ENCODE measurements at regions not wholly inside any gene's neighbourhood (a gene's known extent, or its start where the extent isn't known, plus 50 kb on each side); places are given as distances from the start of the nearest gene placed in this dataset.

DNA sequence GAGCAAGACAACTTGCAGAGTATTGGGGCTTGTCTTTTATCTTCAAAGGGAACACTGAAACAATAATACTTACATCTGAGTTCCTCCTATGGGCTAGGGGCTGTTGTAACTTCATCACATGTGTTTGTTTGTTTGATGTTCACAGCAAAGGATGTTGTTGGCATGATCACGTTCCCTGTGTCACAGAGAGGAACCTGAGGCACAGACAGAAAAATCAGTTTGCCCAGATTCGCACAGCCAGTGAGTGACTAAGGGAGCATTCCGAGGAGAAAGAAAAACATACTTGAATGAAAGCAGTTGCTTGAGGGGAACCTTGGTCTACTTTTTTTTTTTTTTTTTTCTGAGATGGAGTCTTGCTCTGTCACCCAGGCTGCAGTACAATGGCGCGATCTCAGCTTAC, 87.2 kb upstream of the PFKP start:
- DNase-seq, result no peak
- H3K4me3 Mint-ChIP-seq, result no peak overlapping the region
- no peaks in the 10 kb centered on the region for H3K36me3 Mint-ChIP-seq (ENCODE audit: low read depth)
- ChIA-PET CTCF (interaction anchor here (3.6 kb wide), 1 partner anchor 52 kb away, joined by 12 read pairs; no protein-coding TSS in a partner anchor), POLR2A (no interaction called here)
- H3K4me1 Mint-ChIP-seq, result peaks cover 2% of the 10 kb centered on the region
- H3K9me3 Mint-ChIP-seq (ENCODE audit: low read depth), result no peaks in the 10 kb centered on the region
- intact Hi-C loops (cut with DNase I, micrococcal nuclease), result no loop called here
- H3K27ac Mint-ChIP-seq, result no peak overlapping the region
- ATAC-seq, result no peak
- H3K27me3 Mint-ChIP-seq, result peaks cover 7% of the 10 kb centered on the region

DNA sequence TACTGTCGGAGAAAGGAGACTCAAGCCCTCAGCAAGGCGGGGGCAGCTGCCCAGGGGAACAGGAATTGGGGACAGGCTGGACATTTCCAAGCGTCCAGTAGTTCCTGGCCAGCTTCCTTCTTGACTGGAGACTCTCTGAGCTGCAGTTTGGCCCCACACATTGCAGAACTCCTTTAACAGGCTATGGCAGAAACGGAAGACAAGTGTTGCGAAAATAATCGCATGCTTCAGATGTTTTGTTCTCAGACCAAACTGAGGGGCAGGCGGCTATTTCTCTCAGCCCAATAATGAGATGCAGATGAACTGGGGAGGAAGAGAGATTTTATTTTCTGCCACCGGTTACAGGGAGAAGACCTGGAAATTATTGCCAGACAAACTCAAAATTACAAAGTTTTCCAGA, 88.0 kb upstream of the PFKP start:
- no peaks in the 10 kb centered on the region for H3K9me3 Mint-ChIP-seq (ENCODE audit: low read depth)
- CTCF ChIA-PET, result interaction anchor here (0.7 to 3.6 kb wide), 2 partner anchors 51 to 55 kb away, joined by 3 to 12 read pairs; no protein-coding TSS in a partner anchor
- peaks cover 2% of the 10 kb centered on the region for H3K4me1 Mint-ChIP-seq
- intact Hi-C loops (cut with DNase I, micrococcal nuclease), result loop anchor here in 1 of 2 experiments (2.0 kb wide), 1 partner anchor 41 kb away; no protein-coding TSS in a partner anchor
- peaks cover 6% of the 10 kb centered on the region for H3K27me3 Mint-ChIP-seq
- POLR2A ChIA-PET, result no interaction called here
- H3K27ac Mint-ChIP-seq, result no peak overlapping the region
- H3K4me3 Mint-ChIP-seq, result no peak overlapping the region
- ATAC-seq (no peak), DNase-seq (no peak)
- no peaks in the 10 kb centered on the region for H3K36me3 Mint-ChIP-seq (ENCODE audit: low read depth)

DNA sequence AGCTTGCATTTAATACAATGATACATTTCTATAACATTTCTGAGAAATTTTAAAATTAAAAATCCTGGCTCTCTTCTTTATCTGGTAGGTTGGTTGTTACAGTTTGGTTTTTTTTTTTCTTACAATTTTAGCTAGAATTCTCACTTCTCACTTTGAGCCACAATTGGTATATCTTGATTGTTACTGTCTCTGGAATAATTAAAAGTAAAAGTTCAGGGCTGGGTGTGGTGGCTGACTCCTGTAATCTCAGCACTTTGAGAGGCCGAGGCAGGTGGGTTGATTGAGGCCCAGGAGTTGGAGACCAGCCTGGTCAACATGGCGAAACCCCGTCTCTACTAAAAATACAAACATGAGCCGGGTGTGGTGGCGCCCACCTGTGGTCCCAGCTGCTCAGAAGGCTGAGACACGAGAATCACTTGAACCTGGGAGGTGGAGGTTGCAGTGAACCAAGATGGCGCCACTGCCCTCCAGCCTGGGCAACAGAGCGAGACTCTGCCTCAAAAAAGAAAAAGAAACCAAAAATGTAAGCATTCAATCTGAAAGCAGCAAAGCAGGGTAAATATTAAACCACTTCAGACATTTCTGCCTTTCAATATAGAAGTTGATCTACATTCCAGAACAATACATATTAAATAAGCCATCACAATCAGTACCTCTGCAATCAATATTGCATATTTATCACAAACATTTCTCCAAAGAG, 88.6 kb upstream of the PFKP start:
- intact Hi-C loops (cut with DNase I, micrococcal nuclease), result loop anchor here (1.0 to 2.0 kb wide), 3 partner anchors 40 to 139 kb away; no protein-coding TSS in a partner anchor
- Mint-ChIP-seq H3K36me3 (ENCODE audit: low read depth) (no peaks in the 10 kb centered on the region), H3K9me3 (ENCODE audit: low read depth) (no peaks in the 10 kb centered on the region), H3K27ac (no peak overlapping the region), H3K27me3 (peaks cover 6% of the 10 kb centered on the region), H3K4me1 (peaks cover 2% of the 10 kb centered on the region), H3K4me3 (no peak overlapping the region)
- DNase-seq (no peak), ATAC-seq (no peak)
- ChIA-PET CTCF (interaction anchor here (0.6 to 3.6 kb wide), 4 partner anchors 42 to 265 kb away, joined by 3 to 12 read pairs (median 4); no protein-coding TSS in a partner anchor), POLR2A (no interaction called here)

DNA sequence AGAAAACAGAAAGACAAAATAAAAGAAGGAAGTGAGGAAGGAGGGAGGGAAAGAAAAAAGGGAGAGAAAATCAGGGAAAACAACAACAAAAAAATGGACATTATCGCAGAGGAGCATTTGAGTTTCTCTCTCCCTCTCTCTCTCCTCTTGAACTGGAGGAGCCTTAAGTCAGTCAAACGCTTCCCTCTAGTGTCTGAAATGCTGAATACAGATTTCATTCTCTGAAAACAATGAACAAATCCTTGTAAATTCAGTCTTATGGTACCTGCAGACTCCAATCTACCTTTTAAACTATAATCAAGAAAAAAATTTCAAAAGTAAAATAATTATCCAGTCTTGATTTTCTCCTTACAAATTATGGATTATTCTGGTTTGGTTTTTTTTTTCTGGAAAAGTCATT, 89.2 kb upstream of the PFKP start:
- Mint-ChIP-seq H3K4me1 (peaks cover 2% of the 10 kb centered on the region), H3K9me3 (ENCODE audit: low read depth) (no peaks in the 10 kb centered on the region), H3K27ac (no peak overlapping the region), H3K4me3 (no peak overlapping the region), H3K36me3 (ENCODE audit: low read depth) (no peaks in the 10 kb centered on the region), H3K27me3 (peaks cover 5% of the 10 kb centered on the region)
- no peak for DNase-seq
- no peak for ATAC-seq
- ChIA-PET POLR2A (no interaction called here), CTCF (interaction anchor here (0.6 to 3.6 kb wide), 6 partner anchors 42 to 1223 kb away, joined by 3 to 12 read pairs (median 4); no protein-coding TSS in a partner anchor)
- intact Hi-C loops (cut with DNase I, micrococcal nuclease), result loop anchor here (1.0 to 2.0 kb wide), 3 partner anchors 39 to 139 kb away; no protein-coding TSS in a partner anchor

DNA sequence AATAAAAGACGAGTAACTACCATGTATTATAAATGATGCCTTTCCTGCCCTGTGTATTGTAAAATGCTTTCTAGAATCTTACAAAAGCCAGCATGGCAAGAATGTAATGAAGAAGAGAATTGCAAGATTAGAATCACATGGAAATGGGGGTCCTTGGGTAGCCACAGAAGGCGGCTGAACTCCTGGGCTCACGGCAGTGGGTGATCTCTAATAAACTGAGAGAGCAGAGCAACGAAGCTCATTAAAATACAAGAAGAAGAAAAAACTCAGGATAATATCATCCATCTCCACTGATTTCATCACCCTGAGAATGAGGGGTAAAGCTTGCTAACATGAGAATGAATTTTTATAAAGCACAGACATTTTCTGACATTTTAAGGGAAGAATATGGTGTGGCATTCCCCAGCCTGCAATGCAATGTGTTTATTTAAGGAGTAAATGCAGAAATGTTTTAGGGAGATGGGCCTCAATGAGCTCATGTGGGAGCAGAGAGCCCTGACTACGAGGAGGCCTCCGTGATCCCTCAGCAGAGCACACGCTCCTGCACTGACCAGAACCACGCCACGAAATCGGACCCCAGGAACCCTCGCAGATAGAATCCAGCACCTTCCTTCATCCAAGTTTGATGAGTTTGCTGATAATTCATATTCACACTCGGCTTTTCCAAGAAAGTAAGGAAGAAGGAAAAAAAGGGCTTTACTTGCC, 92.7 kb upstream of the PFKP start:
- Mint-ChIP-seq H3K9me3 (ENCODE audit: low read depth) (no peaks in the 10 kb centered on the region), H3K27ac (no peak overlapping the region), H3K36me3 (ENCODE audit: low read depth) (no peaks in the 10 kb centered on the region), H3K4me3 (no peak overlapping the region), H3K27me3 (peaks cover 3% of the 10 kb centered on the region), H3K4me1 (peaks cover 2% of the 10 kb centered on the region)
- ATAC-seq, result no peak
- ChIA-PET POLR2A (no interaction called here), CTCF (interaction anchor here (0.6 kb wide), 1 partner anchor 16 kb away, joined by 3 read pairs; no protein-coding TSS in a partner anchor)
- intact Hi-C loops (cut with DNase I, micrococcal nuclease), result no loop called here
- no peak for DNase-seq

DNA sequence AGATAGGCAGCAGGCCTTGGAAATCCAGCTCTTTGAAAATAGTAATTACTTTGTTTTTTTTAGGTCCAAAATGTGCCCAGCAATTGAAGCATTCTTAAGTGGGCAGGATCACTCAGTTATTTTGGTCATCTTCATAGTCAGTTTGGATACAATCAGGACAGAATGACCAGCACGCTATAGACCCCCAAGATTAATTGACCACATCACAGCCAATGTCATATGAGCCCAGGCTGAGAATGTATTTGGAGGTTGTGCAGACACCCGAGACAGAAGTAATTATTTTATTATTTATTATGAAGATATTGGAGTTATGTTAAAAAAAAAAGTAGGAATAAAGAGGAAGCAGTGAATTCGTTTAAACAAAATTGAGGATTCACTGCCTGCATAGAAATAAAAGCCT, 93.3 kb upstream of the PFKP start:
- ChIA-PET POLR2A (no interaction called here), CTCF (interaction anchor here (0.6 kb wide), 1 partner anchor 17 kb away, joined by 3 read pairs; no protein-coding TSS in a partner anchor)
- DNase-seq (no peak), ATAC-seq (no peak)
- H3K27ac Mint-ChIP-seq, result no peak overlapping the region
- peaks cover 3% of the 10 kb centered on the region for H3K27me3 Mint-ChIP-seq
- no peak overlapping the region for H3K4me3 Mint-ChIP-seq
- H3K36me3 Mint-ChIP-seq (ENCODE audit: low read depth), result no peaks in the 10 kb centered on the region
- no peaks in the 10 kb centered on the region for H3K9me3 Mint-ChIP-seq (ENCODE audit: low read depth)
- intact Hi-C loops (cut with DNase I, micrococcal nuclease), result no loop called here
- H3K4me1 Mint-ChIP-seq, result peaks cover 2% of the 10 kb centered on the region

DNA sequence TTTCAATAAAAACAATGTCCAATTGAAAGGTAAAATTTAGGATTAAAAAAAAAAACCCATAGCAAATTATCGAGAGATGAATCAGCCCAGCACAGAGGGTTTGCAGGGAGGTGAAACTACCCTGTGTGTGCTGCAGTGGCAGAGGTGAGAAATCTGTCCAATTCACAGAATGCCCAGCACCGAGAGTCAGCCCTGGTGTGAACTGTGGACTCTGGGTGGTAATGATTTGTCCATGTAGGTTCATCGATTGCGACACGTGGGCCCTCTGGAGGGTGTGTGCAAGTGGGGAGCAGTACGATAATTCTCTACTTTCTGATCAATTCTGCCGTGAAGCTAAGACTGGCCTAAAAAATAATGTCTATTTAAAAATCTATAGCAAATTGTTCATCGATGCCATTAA, 94.5 kb upstream of the PFKP start:
- Mint-ChIP-seq H3K9me3 (ENCODE audit: low read depth) (no peaks in the 10 kb centered on the region), H3K4me3 (no peak overlapping the region), H3K27ac (no peak overlapping the region), H3K36me3 (ENCODE audit: low read depth) (no peaks in the 10 kb centered on the region), H3K27me3 (peaks cover 3% of the 10 kb centered on the region), H3K4me1 (no peaks in the 10 kb centered on the region)
- ChIA-PET CTCF (interaction anchor here (0.6 kb wide), 1 partner anchor 812 kb away, joined by 3 read pairs; no protein-coding TSS in a partner anchor), POLR2A (no interaction called here)
- DNase-seq (no peak), ATAC-seq (no peak)
- intact Hi-C loops (cut with DNase I, micrococcal nuclease), result no loop called here

DNA sequence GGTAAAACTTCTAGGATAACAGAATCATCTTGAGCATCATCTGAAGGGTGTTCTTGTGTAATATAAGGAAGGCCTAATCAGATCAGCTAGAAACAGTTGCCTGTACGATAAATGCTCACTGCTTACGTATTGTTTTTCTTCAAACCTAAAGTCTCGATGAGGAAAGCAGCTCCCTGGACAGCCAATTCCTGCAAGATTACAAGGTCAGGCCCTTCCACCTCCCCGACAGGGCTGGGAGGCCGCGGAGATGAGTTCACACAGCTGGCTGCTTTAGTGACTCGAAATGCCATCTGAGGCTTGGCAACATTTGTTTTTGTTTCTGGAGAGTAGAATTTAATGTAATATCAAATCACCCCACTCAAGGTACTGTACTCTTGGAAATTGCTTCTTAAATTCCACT, 95.1 kb upstream of the PFKP start:
- Mint-ChIP-seq H3K4me3 (no peak overlapping the region), H3K27ac (no peak overlapping the region), H3K36me3 (ENCODE audit: low read depth) (no peaks in the 10 kb centered on the region), H3K9me3 (ENCODE audit: low read depth) (no peaks in the 10 kb centered on the region), H3K4me1 (no peaks in the 10 kb centered on the region), H3K27me3 (peaks cover 3% of the 10 kb centered on the region)
- intact Hi-C loops (cut with DNase I, micrococcal nuclease), result no loop called here
- DNase-seq (no peak), ATAC-seq (no peak)
- ChIA-PET POLR2A (interaction anchor here (0.9 kb wide), 1 partner anchor 17 kb away, joined by 3 read pairs; no protein-coding TSS in a partner anchor), CTCF (interaction anchor here (0.5 kb wide), 1 partner anchor 146 kb away, joined by 4 read pairs; no protein-coding TSS in a partner anchor)

DNA sequence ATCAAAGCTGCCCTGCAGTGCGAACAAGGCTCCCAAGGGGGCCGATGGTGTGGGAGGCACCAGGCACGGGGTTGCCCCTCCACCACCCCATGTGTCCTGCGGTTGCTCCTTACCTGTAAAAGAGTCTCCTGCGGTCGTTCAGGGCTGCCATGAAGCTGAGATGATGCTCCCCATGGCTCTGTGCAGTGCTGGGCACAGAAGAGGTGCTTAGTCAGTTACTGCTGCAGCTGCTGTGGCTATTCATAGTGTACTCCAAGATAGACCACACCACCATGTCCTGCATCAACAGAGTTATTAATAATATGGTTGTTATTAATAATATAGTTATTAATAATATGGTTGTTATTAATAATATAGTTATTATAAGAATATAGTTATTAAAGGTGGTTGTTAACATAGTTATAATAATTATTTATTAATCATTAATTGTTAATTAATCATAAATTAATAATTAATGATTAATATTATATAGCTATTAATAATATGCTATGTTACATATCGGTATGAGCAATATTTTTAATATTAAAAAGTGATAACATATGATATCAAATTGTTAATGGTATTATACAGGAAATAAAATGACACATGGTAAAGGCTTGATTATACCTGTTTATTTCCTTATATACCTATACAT, 97.0 kb upstream of the PFKP start:
- H3K4me1 Mint-ChIP-seq, result no peaks in the 10 kb centered on the region
- intact Hi-C loops (cut with DNase I, micrococcal nuclease), result no loop called here
- ChIA-PET CTCF (no interaction called here), POLR2A (no interaction called here)
- no peak overlapping the region for H3K27ac Mint-ChIP-seq
- H3K36me3 Mint-ChIP-seq (ENCODE audit: low read depth), result no peaks in the 10 kb centered on the region
- no peak for DNase-seq
- no peak overlapping the region for H3K4me3 Mint-ChIP-seq
- H3K27me3 Mint-ChIP-seq, result peaks cover 3% of the 10 kb centered on the region
- H3K9me3 Mint-ChIP-seq (ENCODE audit: low read depth), result no peaks in the 10 kb centered on the region
- ATAC-seq, result no peak

DNA sequence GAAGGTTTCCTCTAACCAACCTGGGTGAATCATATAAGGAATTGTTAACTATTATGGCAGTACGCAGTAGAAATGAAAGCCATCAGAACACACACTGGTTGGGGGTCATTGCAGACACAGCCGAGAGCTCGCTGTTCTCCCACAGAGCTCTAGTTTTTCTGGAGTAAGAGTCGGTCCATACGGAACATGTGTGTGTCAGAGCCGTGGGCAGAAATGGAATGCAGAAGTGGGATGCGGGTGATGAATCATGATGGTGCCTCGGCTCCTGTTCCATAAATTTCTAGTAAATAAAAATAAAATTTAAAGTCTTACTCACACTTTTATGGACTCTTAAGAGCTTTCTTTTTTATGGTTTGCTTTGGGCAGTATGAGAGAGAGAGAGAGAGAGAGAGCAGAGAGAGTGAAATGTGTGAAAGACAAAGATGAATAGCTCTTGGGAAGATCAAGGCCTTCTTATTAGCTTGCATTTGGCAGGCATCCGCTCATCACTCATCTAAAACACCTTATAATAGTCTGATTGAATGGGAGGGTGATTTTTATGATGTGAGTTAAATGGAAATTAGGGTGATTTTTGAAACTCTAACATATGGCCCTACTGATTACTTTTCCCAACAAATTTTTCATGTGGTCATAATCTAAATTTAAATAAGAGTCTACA, 98.8 kb upstream of the PFKP start:
- H3K4me1 Mint-ChIP-seq, result no peaks in the 10 kb centered on the region
- H3K9me3 Mint-ChIP-seq (ENCODE audit: low read depth), result no peaks in the 10 kb centered on the region
- ChIA-PET CTCF (interaction anchor here (0.7 to 1.2 kb wide), 2 partner anchors 16 to 19 kb away, joined by 3 read pairs; no protein-coding TSS in a partner anchor), POLR2A (no interaction called here)
- ATAC-seq (no peak), DNase-seq (no peak)
- no peak overlapping the region for H3K4me3 Mint-ChIP-seq
- H3K36me3 Mint-ChIP-seq (ENCODE audit: low read depth), result no peaks in the 10 kb centered on the region
- peaks cover 1% of the 10 kb centered on the region for H3K27me3 Mint-ChIP-seq
- intact Hi-C loops (cut with DNase I, micrococcal nuclease), result no loop called here
- H3K27ac Mint-ChIP-seq, result no peak overlapping the region

DNA sequence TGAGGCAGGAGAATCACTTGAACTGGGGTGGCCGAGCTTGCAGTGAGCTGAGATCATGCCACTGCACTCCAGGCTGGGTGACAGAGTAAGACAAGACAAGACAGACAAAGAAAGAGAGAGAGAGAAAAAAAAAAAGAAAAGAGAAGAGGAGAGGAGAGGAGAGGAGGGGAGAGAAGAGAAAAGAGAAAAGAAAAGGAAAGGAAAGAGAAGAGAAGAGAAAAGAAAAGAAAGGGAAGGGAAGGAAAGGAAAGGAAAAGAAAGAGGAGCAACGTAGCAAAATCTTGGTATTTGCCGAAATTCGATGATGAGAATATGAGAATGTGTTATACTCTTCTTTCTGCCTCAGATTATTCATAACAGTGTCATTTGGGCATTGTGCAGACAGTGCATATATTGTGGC, 101.2 kb upstream of the PFKP start:
- Mint-ChIP-seq H3K4me1 (no peaks in the 10 kb centered on the region), H3K9me3 (ENCODE audit: low read depth) (no peaks in the 10 kb centered on the region), H3K4me3 (no peak overlapping the region), H3K36me3 (ENCODE audit: low read depth) (no peaks in the 10 kb centered on the region), H3K27me3 (peaks cover 2% of the 10 kb centered on the region), H3K27ac (no peak overlapping the region)
- ChIA-PET POLR2A (no interaction called here), CTCF (interaction anchor here (1.1 kb wide), 1 partner anchor 38 kb away, joined by 3 read pairs; no protein-coding TSS in a partner anchor)
- intact Hi-C loops (cut with DNase I, micrococcal nuclease), result no loop called here
- no peak for DNase-seq
- ATAC-seq, result no peak
